ENCODE measurements at regions not wholly inside any gene's neighbourhood (a gene's known extent, or its start where the extent isn't known, plus 50 kb on each side); places are given as distances from the start of the nearest gene placed in this dataset.
A peak's percentile ranks its signal among the peaks of the same experiment; 100 is the strongest.

GRCh38 chr4:137129441-137129840 lies 402.9 kb downstream of the PCDH18 start:
- no peak for DNase-seq (ENCODE audit: low read depth in 1 of 2, low spot score in 1 of 2)
- TF ChIP-seq SPI1 (IDR thresholded peaks at IDR 0.05; ENCODE audit: borderline replicate concordance, low read depth) (no peak), CTCF (IDR thresholded peaks at IDR 0.05; ENCODE audit: insufficient read depth, low read length) (no peak), REST (IDR thresholded peaks at IDR 0.05; ENCODE audit: insufficient replicate concordance, low read depth) (no peak), POLR2AphosphoS5 (IDR thresholded peaks at IDR 0.05; ENCODE audit: low read depth) (no peak), GABPA (IDR thresholded peaks at IDR 0.05; ENCODE audit: low read depth) (no peak)
- Histone ChIP-seq H3K4me3 (replicated peaks; ENCODE audit: insufficient read depth, low read length) (no peak overlapping the region), H3K27ac (replicated peaks) (no peak overlapping the region), H3K27me3 (ENCODE audit: insufficient read depth, poor library complexity, severe bottlenecking) (no peaks in the 10 kb centered on the region)

- TF ChIP-seq SPI1 (IDR thresholded peaks at IDR 0.05; ENCODE audit: borderline replicate concordance, low read depth) (no peak), CTCF (IDR thresholded peaks at IDR 0.05; ENCODE audit: insufficient read depth, low read length) (no peak), REST (IDR thresholded peaks at IDR 0.05; ENCODE audit: insufficient replicate concordance, low read depth) (no peak), POLR2AphosphoS5 (IDR thresholded peaks at IDR 0.05; ENCODE audit: low read depth) (no peak), GABPA (IDR thresholded peaks at IDR 0.05; ENCODE audit: low read depth) (no peak)
- Histone ChIP-seq H3K27me3 (ENCODE audit: insufficient read depth, poor library complexity, severe bottlenecking) (no peaks in the 10 kb centered on the region), H3K4me3 (replicated peaks; ENCODE audit: insufficient read depth, low read length) (no peak overlapping the region), H3K27ac (replicated peaks) (no peak overlapping the region)
- DNase-seq (ENCODE audit: low read depth in 1 of 2, low spot score in 1 of 2) = no peak
Measured at GRCh38 chr4:137125011-137125410, 407.3 kb downstream of the PCDH18 start.

- H3K27me3 ChIP-seq (ENCODE audit: insufficient read depth, poor library complexity, severe bottlenecking) = no peaks in the 10 kb centered on the region
- no peak overlapping the region for H3K27ac ChIP-seq (replicated peaks)
- DNase-seq (ENCODE audit: low read depth in 1 of 2, low spot score in 1 of 2) = peak in 1 of 2 experiments; percentile 3
- TF ChIP-seq CTCF (IDR thresholded peaks at IDR 0.05; ENCODE audit: insufficient read depth, low read length) (peak; percentile 20), POLR2AphosphoS5 (IDR thresholded peaks at IDR 0.05; ENCODE audit: low read depth) (no peak), GABPA (IDR thresholded peaks at IDR 0.05; ENCODE audit: low read depth) (no peak), SPI1 (IDR thresholded peaks at IDR 0.05; ENCODE audit: borderline replicate concordance, low read depth) (no peak), REST (IDR thresholded peaks at IDR 0.05; ENCODE audit: insufficient replicate concordance, low read depth) (no peak)
- no peak overlapping the region for H3K4me3 ChIP-seq (replicated peaks; ENCODE audit: insufficient read depth, low read length)
Measured at GRCh38 chr4:137124278-137124932, 407.9 kb downstream of the PCDH18 start.

All from HL-60 (cell line).